ENCODE measurements at regions not wholly inside any gene's neighbourhood (a gene's known extent, or its start where the extent isn't known, plus 50 kb on each side); places are given as distances from the start of the nearest gene placed in this dataset.
"Not testable (repeated sequence)": the region's sequence is repeated elsewhere in the genome, so short reads cannot be mapped to it uniquely, and the experiment has no call there.

DNA sequence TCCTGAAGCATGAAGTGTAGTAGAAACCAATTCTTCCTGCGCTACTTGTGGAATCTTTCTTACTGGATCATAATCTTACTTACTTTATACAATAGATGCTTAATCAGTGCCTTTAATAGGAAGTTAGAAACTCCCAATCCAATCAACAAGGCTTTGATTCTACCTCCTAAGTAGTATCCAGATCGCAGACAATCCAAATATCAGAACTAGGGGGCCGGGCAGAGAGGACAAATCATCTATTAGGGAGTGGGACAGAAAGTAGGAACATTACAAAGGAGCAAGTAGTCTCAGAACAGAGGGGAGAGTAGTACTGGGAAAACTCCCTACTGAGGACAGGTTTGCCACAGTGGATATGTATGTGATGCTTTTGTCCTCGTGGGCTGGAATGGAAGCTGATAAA lies 2901.1 kb upstream of the OR11H1 start:
- H2BK15ac ChIP-seq (ENCODE audit: low read depth, low read length); DNase-seq: not testable (repeated sequence)

DNA sequence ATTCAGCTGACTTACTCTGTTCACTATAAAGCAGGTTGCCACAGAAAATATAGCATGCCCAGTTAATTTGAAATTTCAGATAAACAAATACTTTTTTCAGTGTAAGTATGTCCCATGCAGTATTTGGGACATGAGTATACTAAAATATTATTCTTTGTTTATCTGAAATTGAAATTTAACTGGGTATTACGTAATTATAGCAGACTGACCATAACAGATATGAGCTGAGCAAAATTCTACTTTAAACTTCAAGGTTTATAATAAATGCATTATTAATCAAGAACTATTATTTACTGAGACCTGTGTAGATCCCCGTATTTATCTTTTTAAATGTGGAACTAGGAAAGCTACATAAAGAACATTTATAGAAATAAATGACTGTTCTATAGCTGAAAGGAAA lies 2898.2 kb upstream of the OR11H1 start:
- H3K14ac ChIP-seq (ENCODE audit: insufficient read depth, low read length); H3K79me2 ChIP-seq (ENCODE audit: insufficient read depth, low read length); H3K27ac Mint-ChIP-seq; H3K27me3 ChIP-seq (ENCODE audit: insufficient read depth, low read length); H3K56ac ChIP-seq (ENCODE audit: insufficient read length, low read depth, low read length); DNase-seq; H3K9ac ChIP-seq (ENCODE audit: extremely low read depth, insufficient read length, low read length); H2AK5ac ChIP-seq (ENCODE audit: insufficient read length, low read length); H3K4me1 ChIP-seq (ENCODE audit: insufficient read depth, low read length); H3K23me2 ChIP-seq (ENCODE audit: insufficient read length, low read depth, low read length, poor library complexity, severe bottlenecking); H3K4me2 ChIP-seq (ENCODE audit: insufficient read depth, insufficient read length, low read length); H4K91ac ChIP-seq (ENCODE audit: insufficient read length, low read depth, low read length); H2BK120ac ChIP-seq (ENCODE audit: low read depth, low read length, poor library complexity, severe bottlenecking); H2AFZ ChIP-seq (ENCODE audit: low read length); H2BK12ac ChIP-seq (ENCODE audit: insufficient read length, low read depth, low read length); H2BK5ac ChIP-seq (ENCODE audit: insufficient read length, low read length); H3K79me1 ChIP-seq (ENCODE audit: insufficient read depth, low read depth, low read length, poor library complexity, severe bottlenecking); H3K27ac ChIP-seq (ENCODE audit: insufficient read length, low read depth, low read length); H3K18ac ChIP-seq (ENCODE audit: insufficient read length, low read depth, low read length); H3T11ph ChIP-seq (ENCODE audit: low read length); H3K4ac ChIP-seq (ENCODE audit: low read depth, low read length); H2BK20ac ChIP-seq (ENCODE audit: low read depth, low read length, poor library complexity, severe bottlenecking); H3K4me1 Mint-ChIP-seq; H4K5ac ChIP-seq (ENCODE audit: insufficient read length, low read depth, low read length); H4K20me1 ChIP-seq (ENCODE audit: control insufficient read depth, insufficient read depth, insufficient read length); H3K27me3 Mint-ChIP-seq (ENCODE audit: low read depth); H2BK15ac ChIP-seq (ENCODE audit: low read depth, low read length); H3K4me3 Mint-ChIP-seq; H3K23ac ChIP-seq (ENCODE audit: insufficient read length, low read depth, low read length); H4K8ac ChIP-seq (replicated peaks; ENCODE audit: insufficient read length, low read depth, low read length): not testable (repeated sequence)
- no CpG with 5 or more reads among the region's 2 CpGs for WGBS (ENCODE audit: extremely low coverage, insufficient read length, low lambda C conversion rate)
- peaks cover 41% of the 10 kb centered on the region for H3K9me3 ChIP-seq (ENCODE audit: control insufficient read depth, low read depth, low read length)
- Mint-ChIP-seq H3K9me3 (peaks cover 70 to 75% of the 10 kb centered on the region in 2 experiments), H3K36me3 (ENCODE audit: insufficient read depth in 1 of 3, low read depth in 3 of 3) (peaks cover 24 to 40% (median 37%) of the 10 kb centered on the region in 3 experiments; a peak in 6 of 7 replicates)

More for the DNA sequence above, 2901.1 kb upstream of the OR11H1 start:
- H4K91ac ChIP-seq (ENCODE audit: insufficient read length, low read depth, low read length); H3K27ac ChIP-seq (ENCODE audit: insufficient read length, low read depth, low read length); H3K23me2 ChIP-seq (ENCODE audit: insufficient read length, low read depth, low read length, poor library complexity, severe bottlenecking); H2BK5ac ChIP-seq (ENCODE audit: insufficient read length, low read length); H3K56ac ChIP-seq (ENCODE audit: insufficient read length, low read depth, low read length); H3K4ac ChIP-seq (ENCODE audit: low read depth, low read length); H2BK12ac ChIP-seq (ENCODE audit: insufficient read length, low read depth, low read length); H4K20me1 ChIP-seq (ENCODE audit: control insufficient read depth, insufficient read depth, insufficient read length); H3K14ac ChIP-seq (ENCODE audit: insufficient read depth, low read length); H3K18ac ChIP-seq (ENCODE audit: insufficient read length, low read depth, low read length); H3K23ac ChIP-seq (ENCODE audit: insufficient read length, low read depth, low read length); H4K8ac ChIP-seq (replicated peaks; ENCODE audit: insufficient read length, low read depth, low read length); H3K9ac ChIP-seq (ENCODE audit: extremely low read depth, insufficient read length, low read length); H3K27me3 ChIP-seq (ENCODE audit: insufficient read depth, low read length); H3T11ph ChIP-seq (ENCODE audit: low read length); H3K79me1 ChIP-seq (ENCODE audit: insufficient read depth, low read depth, low read length, poor library complexity, severe bottlenecking); H3K4me1 Mint-ChIP-seq; H2BK20ac ChIP-seq (ENCODE audit: low read depth, low read length, poor library complexity, severe bottlenecking); H4K5ac ChIP-seq (ENCODE audit: insufficient read length, low read depth, low read length); H2AK5ac ChIP-seq (ENCODE audit: insufficient read length, low read length); H3K4me2 ChIP-seq (ENCODE audit: insufficient read depth, insufficient read length, low read length); H3K79me2 ChIP-seq (ENCODE audit: insufficient read depth, low read length); H3K27me3 Mint-ChIP-seq (ENCODE audit: low read depth); H2AFZ ChIP-seq (ENCODE audit: low read length); H3K4me1 ChIP-seq (ENCODE audit: insufficient read depth, low read length); H3K27ac Mint-ChIP-seq; H2BK120ac ChIP-seq (ENCODE audit: low read depth, low read length, poor library complexity, severe bottlenecking); H3K4me3 Mint-ChIP-seq: not testable (repeated sequence)
- peaks cover 44% of the 10 kb centered on the region for H3K9me3 ChIP-seq (ENCODE audit: control insufficient read depth, low read depth, low read length)
- Mint-ChIP-seq H3K36me3 (ENCODE audit: insufficient read depth in 1 of 3, low read depth in 3 of 3) (peaks cover 21 to 36% (median 30%) of the 10 kb centered on the region in 3 experiments; a peak in 6 of 7 replicates), H3K9me3 (peaks cover 72 to 78% of the 10 kb centered on the region in 2 experiments)
- no CpG with 5 or more reads among the region's 4 CpGs for WGBS (ENCODE audit: extremely low coverage, insufficient read length, low lambda C conversion rate)
